ENCODE measurements at regions not wholly inside any gene's neighbourhood (a gene's known extent, or its start where the extent isn't known, plus 50 kb on each side); places are given as distances from the start of the nearest gene placed in this dataset.

DNA sequence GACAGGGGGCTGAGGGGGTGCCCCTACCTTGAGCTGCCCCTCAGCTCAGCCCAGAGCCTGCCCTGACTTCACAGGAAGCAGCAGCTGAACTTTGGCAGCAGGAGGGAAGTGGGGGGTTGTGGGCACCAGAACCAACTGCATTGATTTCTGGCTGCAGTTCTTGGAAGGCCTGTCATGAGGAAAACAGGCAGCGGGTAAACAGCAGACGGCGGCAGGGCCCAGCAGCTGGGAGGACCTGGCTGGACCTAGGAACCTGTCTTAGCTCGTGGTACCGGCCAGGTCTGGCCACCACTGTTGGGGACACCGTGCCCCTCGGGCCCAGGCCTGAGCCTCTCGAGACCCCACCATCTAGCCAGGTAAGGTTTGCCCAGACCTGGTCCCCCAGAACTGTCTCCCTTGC, 154.2 kb upstream of the MYL2 start:
- Histone ChIP-seq H3K27ac (ENCODE audit: low read depth, low read length) (no peak overlapping the region), H4K20me1 (ENCODE audit: control insufficient read depth, insufficient read depth, low read depth, low read length) (no peaks in the 10 kb centered on the region), H3F3A (ENCODE audit: control insufficient read depth, insufficient read depth) (no peaks in the 10 kb centered on the region), H3K27me3 (ENCODE audit: control insufficient read depth, low read length) (no peaks in the 10 kb centered on the region), H3K9me3 (ENCODE audit: control insufficient read depth, insufficient read depth, low read length) (no peaks in the 10 kb centered on the region), H3K4me3 (ENCODE audit: low read length) (no peak overlapping the region), H3K79me2 (ENCODE audit: control insufficient read depth, low read length) (no peaks in the 10 kb centered on the region), H3K4me1 (ENCODE audit: control insufficient read depth, low read length) (no peaks in the 10 kb centered on the region), H3K9me2 (replicated peaks; ENCODE audit: control insufficient read depth, low read length) (no peaks in the 10 kb centered on the region), H3K36me3 (ENCODE audit: control insufficient read depth, low read length) (no peaks in the 10 kb centered on the region), H3K4me2 (ENCODE audit: low read length) (no peak overlapping the region)
- TF ChIP-seq CTCF (IDR thresholded peaks at IDR 0.05; ENCODE audit: low read depth, low read length, poor library complexity, severe bottlenecking) = no peak
- no peak for TF ChIP-seq EZH2phosphoT487 (IDR thresholded peaks at IDR 0.05; ENCODE audit: borderline replicate concordance, low read length)

GRCh38 chr12:111073370-111073769, 153.0 kb upstream of the MYL2 start:
- Histone ChIP-seq H3K36me3 (ENCODE audit: control insufficient read depth, low read length) (no peaks in the 10 kb centered on the region), H3K4me2 (ENCODE audit: low read length) (no peak overlapping the region), H3K79me2 (ENCODE audit: control insufficient read depth, low read length) (no peaks in the 10 kb centered on the region), H3K4me3 (ENCODE audit: low read length) (no peak overlapping the region), H3K9me2 (replicated peaks; ENCODE audit: control insufficient read depth, low read length) (no peaks in the 10 kb centered on the region), H3F3A (ENCODE audit: control insufficient read depth, insufficient read depth) (no peaks in the 10 kb centered on the region), H3K27ac (ENCODE audit: low read depth, low read length) (no peak overlapping the region), H4K20me1 (ENCODE audit: control insufficient read depth, insufficient read depth, low read depth, low read length) (no peaks in the 10 kb centered on the region), H3K9me3 (ENCODE audit: control insufficient read depth, insufficient read depth, low read length) (no peaks in the 10 kb centered on the region), H3K27me3 (ENCODE audit: control insufficient read depth, low read length) (no peaks in the 10 kb centered on the region), H3K4me1 (ENCODE audit: control insufficient read depth, low read length) (no peaks in the 10 kb centered on the region)
- TF ChIP-seq EZH2phosphoT487 (IDR thresholded peaks at IDR 0.05; ENCODE audit: borderline replicate concordance, low read length) (no peak), CTCF (IDR thresholded peaks at IDR 0.05; ENCODE audit: low read depth, low read length, poor library complexity, severe bottlenecking) (no peak)

GRCh38 chr12:111072299-111072698, 151.9 kb upstream of the MYL2 start:
- no peak overlapping the region for H3K27ac ChIP-seq (ENCODE audit: low read depth, low read length)

More at GRCh38 chr12:111072299-111072698, 151.9 kb upstream of the MYL2 start:
- H3K9me2 ChIP-seq (replicated peaks; ENCODE audit: control insufficient read depth, low read length) = no peaks in the 10 kb centered on the region
- H4K20me1 ChIP-seq (ENCODE audit: control insufficient read depth, insufficient read depth, low read depth, low read length) = no peaks in the 10 kb centered on the region
- no peaks in the 10 kb centered on the region for H3K27me3 ChIP-seq (ENCODE audit: control insufficient read depth, low read length)
- H3K36me3 ChIP-seq (ENCODE audit: control insufficient read depth, low read length) = no peaks in the 10 kb centered on the region
- H3F3A ChIP-seq (ENCODE audit: control insufficient read depth, insufficient read depth) = no peaks in the 10 kb centered on the region
- no peaks in the 10 kb centered on the region for H3K9me3 ChIP-seq (ENCODE audit: control insufficient read depth, insufficient read depth, low read length)
- 0 out of 2 replicates have a peak, but pooled peaks cover 1% of the 10 kb centered on the region for H3K4me1 ChIP-seq (ENCODE audit: control insufficient read depth, low read length)
- no peak overlapping the region for H3K4me3 ChIP-seq (ENCODE audit: low read length)
- no peak overlapping the region for H3K4me2 ChIP-seq (ENCODE audit: low read length)
- no peak for TF ChIP-seq EZH2phosphoT487 (IDR thresholded peaks at IDR 0.05; ENCODE audit: borderline replicate concordance, low read length)
- TF ChIP-seq CTCF (IDR thresholded peaks at IDR 0.05; ENCODE audit: low read depth, low read length, poor library complexity, severe bottlenecking) = no peak
- H3K79me2 ChIP-seq (ENCODE audit: control insufficient read depth, low read length) = no peaks in the 10 kb centered on the region
